ENCODE measurements at regions not wholly inside any gene's neighbourhood (a gene's known extent, or its start where the extent isn't known, plus 50 kb on each side); places are given as distances from the start of the nearest gene placed in this dataset.

GRCh38 chr14:55921511-55921910 is 196.7 kb upstream of the PELI2 start:
- DNase-seq (ENCODE audit: insufficient read length, low spot score) = no peak
- no peak for FAIRE-seq

GRCh38 chr14:55926007-55926406 is 192.2 kb upstream of the PELI2 start:
- no peak for FAIRE-seq
- no peak for DNase-seq (ENCODE audit: insufficient read length, low spot score)

GRCh38 chr14:55927028-55927427 is 191.2 kb upstream of the PELI2 start:
- no peak for FAIRE-seq

GRCh38 chr14:55928276-55928675 is 189.9 kb upstream of the PELI2 start:
- DNase-seq (ENCODE audit: insufficient read length, low spot score) = no peak
- no peak for FAIRE-seq

More at GRCh38 chr14:55927028-55927427, 191.2 kb upstream of the PELI2 start:
- DNase-seq (ENCODE audit: insufficient read length, low spot score) = no peak

- DNase-seq (ENCODE audit: insufficient read length, low spot score) (no peak), FAIRE-seq (no peak)
These were observed 189.1 kb upstream of the PELI2 start for GRCh38 chr14:55929136-55929535.

- no peak for DNase-seq (ENCODE audit: insufficient read length, low spot score)
- no peak for FAIRE-seq
These were observed 188.0 kb upstream of the PELI2 start for GRCh38 chr14:55930016-55930784.

GRCh38 chr14:55936691-55937090 is 181.5 kb upstream of the PELI2 start:
- no peak for FAIRE-seq
- DNase-seq (ENCODE audit: insufficient read length, low spot score) = no peak

- no peak for FAIRE-seq
- DNase-seq (ENCODE audit: insufficient read length, low spot score) = no peak
These were observed 179.9 kb upstream of the PELI2 start for GRCh38 chr14:55938249-55938791.

GRCh38 chr14:55942076-55942654 is 176.0 kb upstream of the PELI2 start:
- FAIRE-seq = no peak

GRCh38 chr14:55942826-55943225 is 175.4 kb upstream of the PELI2 start:
- FAIRE-seq = no peak
- no peak for DNase-seq (ENCODE audit: insufficient read length, low spot score)

More at GRCh38 chr14:55942076-55942654, 176.0 kb upstream of the PELI2 start:
- DNase-seq (ENCODE audit: insufficient read length, low spot score) = no peak

- no peak for DNase-seq (ENCODE audit: insufficient read length, low spot score)
- no peak for FAIRE-seq
These were observed 173.5 kb upstream of the PELI2 start for GRCh38 chr14:55944757-55945156.

- no peak for FAIRE-seq
- DNase-seq (ENCODE audit: insufficient read length, low spot score) = no peak
These were observed 172.0 kb upstream of the PELI2 start for GRCh38 chr14:55946231-55946630.

- FAIRE-seq (no peak), DNase-seq (ENCODE audit: insufficient read length, low spot score) (no peak)
These were observed 169.8 kb upstream of the PELI2 start for GRCh38 chr14:55948399-55948798.

- DNase-seq (ENCODE audit: insufficient read length, low spot score) (no peak), FAIRE-seq (no peak)
These were observed 168.5 kb upstream of the PELI2 start for GRCh38 chr14:55949708-55950107.

- no peak for FAIRE-seq
- no peak for DNase-seq (ENCODE audit: insufficient read length, low spot score)
These were observed 168.1 kb upstream of the PELI2 start for GRCh38 chr14:55950135-55950534.

- DNase-seq (ENCODE audit: insufficient read length, low spot score) (no peak), FAIRE-seq (no peak)
These were observed 166.6 kb upstream of the PELI2 start for GRCh38 chr14:55951341-55952206.

GRCh38 chr14:55954108-55954507 is 164.1 kb upstream of the PELI2 start:
- DNase-seq (ENCODE audit: insufficient read length, low spot score) (no peak), FAIRE-seq (no peak)

GRCh38 chr14:55955175-55955574 is 163.0 kb upstream of the PELI2 start:
- FAIRE-seq (no peak), DNase-seq (ENCODE audit: insufficient read length, low spot score) (no peak)

GRCh38 chr14:55957950-55958349 is 160.3 kb upstream of the PELI2 start:
- FAIRE-seq (no peak), DNase-seq (ENCODE audit: insufficient read length, low spot score) (no peak)

GRCh38 chr14:55963295-55963694 is 154.9 kb upstream of the PELI2 start:
- FAIRE-seq (no peak), DNase-seq (ENCODE audit: insufficient read length, low spot score) (no peak)

GRCh38 chr14:55964091-55964490 is 154.1 kb upstream of the PELI2 start:
- DNase-seq (ENCODE audit: insufficient read length, low spot score) = no peak
- FAIRE-seq = no peak

Measured in GM19239 (cell line).